ENCODE measurements at regions not wholly inside any gene's neighbourhood (a gene's known extent, or its start where the extent isn't known, plus 50 kb on each side); places are given as distances from the start of the nearest gene placed in this dataset.

DNA sequence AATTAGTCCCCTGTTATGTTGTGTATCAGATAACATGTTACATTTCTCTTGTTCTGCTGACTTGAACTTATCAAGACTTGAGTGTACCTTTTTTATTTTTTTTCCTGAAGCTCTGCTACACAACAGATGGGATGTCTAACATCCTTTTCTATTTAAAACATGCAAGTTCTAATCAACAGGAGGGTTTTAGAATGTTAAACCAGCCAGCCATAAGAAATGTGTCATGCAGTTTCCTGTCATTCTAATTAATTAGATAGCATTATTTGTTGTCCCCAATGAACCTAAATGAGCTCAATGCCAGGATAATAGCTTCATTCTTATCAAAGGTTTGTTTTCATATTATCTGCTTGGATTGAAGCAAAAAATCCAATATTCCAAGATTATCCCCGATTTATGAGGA, 958.2 kb downstream of the PCDH7 start:
- intact Hi-C loops (cut with micrococcal nuclease): no loop called here
- no peaks in the 10 kb centered on the region for H3K36me3 Mint-ChIP-seq
- H3K27me3 Mint-ChIP-seq (ENCODE audit: low read depth in 3 of 3): peaks cover 0 to 1% (median 0%) of the 10 kb centered on the region in 3 donors
- no peak for DNase-seq
- no peak overlapping the region for H3K27ac Mint-ChIP-seq
- H4K20me1 ChIP-seq (ENCODE audit: insufficient read depth, low read length): no peaks in the 10 kb centered on the region
- no peak overlapping the region for H3K4me3 ChIP-seq (replicated peaks in 1 of 3; ENCODE audit: low read depth in 2 of 3, low read length in 3 of 3)
- no peaks in the 10 kb centered on the region for H3K4me1 ChIP-seq (ENCODE audit: control insufficient read depth in 1 of 2, insufficient read depth in 2 of 2, low read length in 2 of 2)
- no peak overlapping the region for H3K4me3 Mint-ChIP-seq
- H3K79me2 ChIP-seq (ENCODE audit: insufficient read depth, low read length): no peaks in the 10 kb centered on the region
- H3K27ac ChIP-seq (ENCODE audit: low read depth in 1 of 2, low read length in 2 of 2): no peak overlapping the region
- no CpG with 5 or more reads among the region's 1 CpG for WGBS (ENCODE audit: insufficient coverage)
- no peaks in the 10 kb centered on the region for H3K4me1 Mint-ChIP-seq
- no peak overlapping the region for H3K9ac ChIP-seq (ENCODE audit: insufficient read depth, low read length, poor library complexity, severe bottlenecking)
- H3K9me3 Mint-ChIP-seq: peaks cover 0 to 2% (median 0%) of the 10 kb centered on the region in 7 donors
- H3K27me3 ChIP-seq (ENCODE audit: control insufficient read depth in 2 of 2, insufficient read depth in 2 of 2, low read length in 2 of 2): no peaks in the 10 kb centered on the region
- TF ChIP-seq, protein P1, sequence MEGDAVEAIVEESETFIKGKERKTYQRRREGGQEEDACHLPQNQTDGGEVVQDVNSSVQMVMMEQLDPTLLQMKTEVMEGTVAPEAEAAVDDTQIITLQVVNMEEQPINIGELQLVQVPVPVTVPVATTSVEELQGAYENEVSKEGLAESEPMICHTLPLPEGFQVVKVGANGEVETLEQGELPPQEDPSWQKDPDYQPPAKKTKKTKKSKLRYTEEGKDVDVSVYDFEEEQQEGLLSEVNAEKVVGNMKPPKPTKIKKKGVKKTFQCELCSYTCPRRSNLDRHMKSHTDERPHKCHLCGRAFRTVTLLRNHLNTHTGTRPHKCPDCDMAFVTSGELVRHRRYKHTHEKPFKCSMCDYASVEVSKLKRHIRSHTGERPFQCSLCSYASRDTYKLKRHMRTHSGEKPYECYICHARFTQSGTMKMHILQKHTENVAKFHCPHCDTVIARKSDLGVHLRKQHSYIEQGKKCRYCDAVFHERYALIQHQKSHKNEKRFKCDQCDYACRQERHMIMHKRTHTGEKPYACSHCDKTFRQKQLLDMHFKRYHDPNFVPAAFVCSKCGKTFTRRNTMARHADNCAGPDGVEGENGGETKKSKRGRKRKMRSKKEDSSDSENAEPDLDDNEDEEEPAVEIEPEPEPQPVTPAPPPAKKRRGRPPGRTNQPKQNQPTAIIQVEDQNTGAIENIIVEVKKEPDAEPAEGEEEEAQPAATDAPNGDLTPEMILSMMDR (IDR thresholded peaks at IDR 0.05): no peak
- H3K36me3 ChIP-seq (replicated peaks in 1 of 2; ENCODE audit: control insufficient read depth in 1 of 2, insufficient read depth in 2 of 2, low read length in 2 of 2): no peaks in the 10 kb centered on the region
- H3K4me2 ChIP-seq (replicated peaks; ENCODE audit: extremely low read depth, low read length, poor library complexity, severe bottlenecking): no peak overlapping the region
- H2AFZ ChIP-seq (ENCODE audit: insufficient read depth, low read depth, low read length, poor library complexity, severe bottlenecking): no peak overlapping the region
- no peaks in the 10 kb centered on the region for H3K9me3 ChIP-seq (replicated peaks in 1 of 2; ENCODE audit: control insufficient read depth in 1 of 2, insufficient read depth in 1 of 2, low read length in 2 of 2)

DNA sequence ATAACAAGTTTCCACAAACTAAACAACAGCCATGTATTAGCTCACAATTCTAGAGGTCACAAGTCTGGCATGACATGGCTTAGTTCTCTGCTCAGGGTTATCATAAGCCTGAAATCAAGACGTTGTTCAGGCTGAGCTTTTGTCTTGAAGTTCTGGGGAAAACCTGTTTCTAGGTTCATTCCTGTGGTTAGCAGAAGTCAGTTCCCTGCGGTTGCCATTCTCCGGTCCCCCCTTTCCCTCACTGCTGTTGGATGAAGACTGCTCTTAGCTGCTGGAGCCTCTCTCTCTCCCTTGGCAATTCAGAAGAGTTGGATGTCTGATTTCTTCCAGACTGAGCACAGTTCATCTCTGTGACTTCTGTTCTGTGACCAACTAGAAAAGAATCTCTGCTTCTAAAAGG, 962.6 kb downstream of the PCDH7 start:
- no peak overlapping the region for H2AFZ ChIP-seq (ENCODE audit: insufficient read depth, low read depth, low read length, poor library complexity, severe bottlenecking)
- intact Hi-C loops (cut with micrococcal nuclease): no loop called here
- Mint-ChIP-seq H3K36me3 (no peaks in the 10 kb centered on the region), H3K27me3 (ENCODE audit: low read depth in 3 of 3) (no peaks in the 10 kb centered on the region), H3K4me1 (no peaks in the 10 kb centered on the region), H3K27ac (no peak overlapping the region), H3K4me3 (no peak overlapping the region), H3K9me3 (peaks cover 0 to 3% (median 2%) of the 10 kb centered on the region in 7 donors)
- H3K9ac ChIP-seq (ENCODE audit: insufficient read depth, low read length, poor library complexity, severe bottlenecking): no peak overlapping the region
- H3K79me2 ChIP-seq (ENCODE audit: insufficient read depth, low read length): no peaks in the 10 kb centered on the region
- H3K27me3 ChIP-seq (ENCODE audit: control insufficient read depth in 2 of 2, insufficient read depth in 2 of 2, low read length in 2 of 2): no peaks in the 10 kb centered on the region
- H4K20me1 ChIP-seq (ENCODE audit: insufficient read depth, low read length): no peaks in the 10 kb centered on the region
- H3K9me3 ChIP-seq (replicated peaks in 1 of 2; ENCODE audit: control insufficient read depth in 1 of 2, insufficient read depth in 1 of 2, low read length in 2 of 2): no peaks in the 10 kb centered on the region
- WGBS (ENCODE audit: insufficient coverage): 100% methylated on average over 2 of the region's 3 CpGs
- H3K27ac ChIP-seq (ENCODE audit: low read depth in 1 of 2, low read length in 2 of 2): no peak overlapping the region
- H3K4me3 ChIP-seq (replicated peaks in 1 of 3; ENCODE audit: low read depth in 2 of 3, low read length in 3 of 3): no peak overlapping the region
- no peak for DNase-seq
- TF ChIP-seq, protein P1 (IDR thresholded peaks at IDR 0.05): no peak
- H3K36me3 ChIP-seq (replicated peaks in 1 of 2; ENCODE audit: control insufficient read depth in 1 of 2, insufficient read depth in 2 of 2, low read length in 2 of 2): no peaks in the 10 kb centered on the region
- no peak overlapping the region for H3K4me2 ChIP-seq (replicated peaks; ENCODE audit: extremely low read depth, low read length, poor library complexity, severe bottlenecking)
- H3K4me1 ChIP-seq (ENCODE audit: control insufficient read depth in 1 of 2, insufficient read depth in 2 of 2, low read length in 2 of 2): no peaks in the 10 kb centered on the region
